GM12878 (cell line): ENCODE measurements at regions not wholly inside any gene's neighbourhood (a gene's known extent, or its start where the extent isn't known, plus 50 kb on each side); places are given as distances from the start of the nearest gene placed in this dataset.

ENCODE experiments used
- ATAC-seq: fragments of 200-7000 bp; cut with Tn5 transposase; 3 replicates; pipeline ENCODE4 v1.9.1; 2020; ENCODE audit warnings: mild to moderate bottlenecking, moderate library complexity
- BruUV-seq: library from RNA; stranded (reverse); fragments of 400-500 nt; replicated peaks from 2 replicates; lab custom pipeline; 2021; lab: Mats Ljungman, UMichigan
- CTCF ChIA-PET: fragments of 300-600 bp; sonication (Branson Sonifier 250); formaldehyde crosslinking; extraction: SDS; loops from one replicate; lab custom pipeline; 2021; ENCODE audit warnings: inconsistent platforms; lab: Yijun Ruan, JAX
- POLR2A ChIA-PET: fragments of 350-600 bp; formaldehyde crosslinking; extraction: SDS; loops from one replicate; lab custom pipeline; 2021; ENCODE audit warnings: inconsistent platforms; lab: Charles Lee
- RAD21 ChIA-PET: fragments of 300-600 bp; sonication (Branson Sonifier 250); formaldehyde crosslinking; loops from one replicate; lab custom pipeline; 2023; ENCODE audit warnings: antibody characterized with exemption; ENCODE audit not compliant: unreplicated experiment; lab: Charles Lee
- SMC1A ChIA-PET: fragments of 300-600 bp; sonication (Branson Sonifier 250); formaldehyde crosslinking; loops from one replicate; lab custom pipeline; 2023; ENCODE audit not compliant: unreplicated experiment, uncharacterized antibody; lab: Charles Lee
- DNase-seq: peaks from one replicate; pipeline ENCODE4 v3.0.0-alpha.2; 2011; ENCODE audit warnings: low read depth, low spot score
- FAIRE-seq: peaks from 3 replicates; lab custom pipeline; 2011; peaks lifted over from hg19 to GRCh38; lab: Jason Lieb, UNC
- H2AFZ ChIP-seq: 2 replicates; pipeline ENCODE4 v1.6.0; 2011; ENCODE audit warnings: low read depth, low read length, control low read depth; ENCODE audit not compliant: control insufficient read depth
- H3K27ac ChIP-seq: 2 replicates; pipeline ENCODE4 v1.5.1; 2011; ENCODE audit warnings: control low read depth; ENCODE audit not compliant: control insufficient read depth, insufficient read depth
- H3K27me3 ChIP-seq, 2 experiments: replicated peaks in 1 of 2; 2 replicates each; pipeline versions ENCODE4 v1.6.0 to v1.6.1; 2011; ENCODE audit warnings: low read length in 1 of 2; ENCODE audit not compliant: control insufficient read depth in 2 of 2, insufficient read depth in 2 of 2
- H3K36me3 ChIP-seq, 2 experiments: 2 replicates each; pipeline ENCODE4 v1.5.1; 2011; ENCODE audit warnings: low read length in 1 of 2; ENCODE audit not compliant: control insufficient read depth in 2 of 2, insufficient read depth in 2 of 2
- H3K4me1 ChIP-seq: 2 replicates; pipeline ENCODE4 v1.6.1; 2011; ENCODE audit warnings: mild to moderate bottlenecking, low read length, moderate library complexity, mixed read lengths; ENCODE audit not compliant: control insufficient read depth, insufficient read depth
- H3K4me2 ChIP-seq: 2 replicates; pipeline ENCODE4 v1.6.0; 2011; ENCODE audit warnings: control low read depth; ENCODE audit not compliant: control insufficient read depth, insufficient read depth
- H3K4me3 ChIP-seq: fragments of 200-600 bp; sonication (generic); 2 replicates; pipeline ENCODE4 v1.5.1; 2016
- H3K79me2 ChIP-seq: 2 replicates; pipeline ENCODE4 v1.6.0; 2011; ENCODE audit warnings: low read length; ENCODE audit not compliant: control insufficient read depth, insufficient read depth
- H3K9ac ChIP-seq: 2 replicates; pipeline ENCODE4 v1.8.0; 2011; ENCODE audit warnings: low read length, control low read depth, mixed read lengths; ENCODE audit not compliant: control insufficient read depth, insufficient read depth
- H3K9me3 ChIP-seq: replicated peaks from 3 replicates; pipeline ENCODE4 v1.5.1; 2011; ENCODE audit warnings: mild to moderate bottlenecking, low read length; ENCODE audit not compliant: control insufficient read depth, insufficient read depth
- H4K20me1 ChIP-seq: 2 replicates; pipeline ENCODE4 v1.6.0; 2011; ENCODE audit not compliant: control insufficient read depth, insufficient read depth
- BMI1 ChIP-seq: fragments of 450-650 bp; IDR thresholded peaks from 2 replicates; pipeline ENCODE4 v1.6.1; 2016; ENCODE audit warnings: mild to moderate bottlenecking, moderate library complexity, borderline replicate concordance
- CEBPB ChIP-seq, 2 experiments: fragments of 150-350 bp in 1 of 2; IDR thresholded peaks; 2 replicates each; pipeline ENCODE4 v1.6.1; 2012 to 2014; ENCODE audit warnings: low read depth in 2 of 2, low read length in 2 of 2, borderline replicate concordance in 1 of 2, inconsistent platforms in 1 of 2
- CHD2 ChIP-seq: IDR thresholded peaks from 2 replicates; pipeline ENCODE4 v1.6.1; 2011; ENCODE audit warnings: low read depth, low read length, improper control_type of control experiment, borderline replicate concordance
- EZH2 ChIP-seq: IDR thresholded peaks from 2 replicates; pipeline ENCODE4 v1.6.1; 2012; ENCODE audit warnings: low read depth, mild to moderate bottlenecking, control low read depth, inconsistent platforms, low read length, borderline replicate concordance; ENCODE audit not compliant: control insufficient read depth
- IKZF2 ChIP-seq, 2 experiments: fragments of 450-650 bp; IDR thresholded peaks; 2 replicates each; pipeline ENCODE4 v1.6.1; 2017; ENCODE audit warnings: mild to moderate bottlenecking in 2 of 2, moderate library complexity in 2 of 2
- MAX ChIP-seq: IDR thresholded peaks from 2 replicates; pipeline ENCODE4 v1.6.1; 2012; ENCODE audit warnings: low read depth, low read length, improper control_type of control experiment
- NFIC ChIP-seq: IDR thresholded peaks from 2 replicates; pipeline ENCODE4 v1.6.1; 2012; ENCODE audit warnings: low read depth, mild to moderate bottlenecking, inconsistent platforms, low read length, moderate library complexity
- NKRF ChIP-seq: fragments of 450-650 bp; conservative IDR thresholded peaks from 2 replicates; pipeline ENCODE4 v1.6.1; 2017; ENCODE audit warnings: mild to moderate bottlenecking, moderate library complexity
- POLR2AphosphoS5 ChIP-seq: IDR thresholded peaks from 2 replicates; pipeline ENCODE4 v1.6.1; 2011; ENCODE audit warnings: mild to moderate bottlenecking, low read length, inconsistent platforms
- RAD21 ChIP-seq: IDR thresholded peaks from 2 replicates; pipeline ENCODE4 v1.6.1; 2011; ENCODE audit warnings: mild to moderate bottlenecking, low read depth, low read length, moderate library complexity; ENCODE audit not compliant: insufficient read depth
- SUZ12 ChIP-seq: fragments of 200-600 bp; sonication (generic); IDR thresholded peaks from one replicate; pipeline ENCODE4 v1.6.1; 2018; ENCODE audit warnings: antibody characterized with exemption, mild to moderate bottlenecking; ENCODE audit not compliant: unreplicated experiment
- TAF1 ChIP-seq: IDR thresholded peaks from 2 replicates; pipeline ENCODE4 v1.6.1; 2011; ENCODE audit warnings: mild to moderate bottlenecking, low read depth, low read length, borderline replicate concordance
- ZNF384 ChIP-seq: IDR thresholded peaks from 2 replicates; pipeline ENCODE4 v1.6.1; 2012; ENCODE audit warnings: low read depth, mild to moderate bottlenecking, low read length, improper control_type of control experiment, borderline replicate concordance
- WGBS: methylation state at CpG from one replicate; pipeline ENCODE4 v1.1.6; 2016; ENCODE audit warnings: low lambda C conversion rate; ENCODE audit not compliant: insufficient replicate concordance, insufficient coverage; ENCODE audit errors: missing lambda C conversion rate; 5-methylcytosine and 5-hydroxymethylcytosine counted together
- in situ Hi-C: fragments of 300-500 bp; cut with MboI; formaldehyde crosslinking; loops from 9 replicates; pipeline ENCODE4 v1.14.3; 2018; ENCODE audit warnings: mixed read lengths
- intact Hi-C: fragments of 100-400 bp; cut with micrococcal nuclease; formaldehyde crosslinking; loops from one replicate; pipeline ENCODE4 v1.14.2; 2022; ENCODE audit not compliant: unreplicated experiment

- TF ChIP-seq BMI1, result no peak
- no peak for TF ChIP-seq CEBPB (IDR thresholded peaks at IDR 0.05; ENCODE audit: borderline replicate concordance in 1 of 2, low read depth in 2 of 2, low read length in 2 of 2)
- 2% methylated on average over 3 of the region's 3 CpGs for WGBS
- Histone ChIP-seq H3K9me3 (no peaks in the 10 kb centered on the region), H4K20me1 (no peaks in the 10 kb centered on the region), H3K79me2 (no peaks in the 10 kb centered on the region), H3K4me3 (no peak overlapping the region), H3K4me1 (no peaks in the 10 kb centered on the region), H2AFZ (no peak overlapping the region), H3K27ac (no peak overlapping the region), H3K27me3 (no peaks in the 10 kb centered on the region), H3K36me3 (no peaks in the 10 kb centered on the region), H3K9ac (no peak overlapping the region), H3K4me2 (no peak overlapping the region)
- SMC1A ChIA-PET, result no interaction called here
- in situ Hi-C loops (no loop called here), intact Hi-C loops (no loop called here)
- RAD21 ChIA-PET, result no interaction called here
- POLR2A ChIA-PET, result no interaction called here
- FAIRE-seq (no peak), DNase-seq (no peak), ATAC-seq (no peak)
- no TSS peak for BruUV-seq
- CTCF ChIA-PET, result no interaction called here
These were observed 598.1 kb downstream of the MID1IP1 start for GRCh38 chrX:39399387-39399786.

GRCh38 chrX:39401483-39402110 is 600.3 kb downstream of the MID1IP1 start:
- ChIA-PET SMC1A (interaction anchor here (1.4 kb wide), 1 partner anchor 18 kb away, joined by 3 read pairs; no protein-coding TSS in a partner anchor), CTCF (no interaction called here)
- WGBS, result 35% methylated on average over 4 of the region's 4 CpGs
- H3K9me3 ChIP-seq, result no peaks in the 10 kb centered on the region
- no peaks in the 10 kb centered on the region for H3K36me3 ChIP-seq
- BruUV-seq, result no TSS peak
- DNase-seq, result no peak
- FAIRE-seq, result no peak
- TF ChIP-seq ZNF384, result no peak
- TF ChIP-seq IKZF2 (IDR thresholded peaks at IDR 0.05), result no peak
- TF ChIP-seq RAD21, result no peak
- no peak for TF ChIP-seq NKRF
- no peak for TF ChIP-seq SUZ12
- no peak for TF ChIP-seq TAF1
- TF ChIP-seq NFIC, result no peak
- no peak for TF ChIP-seq EZH2
- no peak for TF ChIP-seq MAX
- TF ChIP-seq CHD2, result no peak
- no peak for TF ChIP-seq POLR2AphosphoS5
- TF ChIP-seq, all 136 proteins: peak for 0
- Histone ChIP-seq H3K27me3 (no peaks in the 10 kb centered on the region; a peak in 1 of 4 replicates), H4K20me1 (no peaks in the 10 kb centered on the region), H3K79me2 (no peaks in the 10 kb centered on the region), H3K4me2 (no peak overlapping the region), H3K27ac (no peak overlapping the region), H2AFZ (no peak overlapping the region), H3K4me1 (no peaks in the 10 kb centered on the region), H3K9ac (no peak overlapping the region), H3K4me3 (no peak overlapping the region)
- intact Hi-C loops (no loop called here), in situ Hi-C loops (no loop called here)
- RAD21 ChIA-PET, result no interaction called here
- no peak for ATAC-seq
- POLR2A ChIA-PET, result no interaction called here
